ENCODE measurements at regions not wholly inside any gene's neighbourhood (a gene's known extent, or its start where the extent isn't known, plus 50 kb on each side); places are given as distances from the start of the nearest gene placed in this dataset.

DNA sequence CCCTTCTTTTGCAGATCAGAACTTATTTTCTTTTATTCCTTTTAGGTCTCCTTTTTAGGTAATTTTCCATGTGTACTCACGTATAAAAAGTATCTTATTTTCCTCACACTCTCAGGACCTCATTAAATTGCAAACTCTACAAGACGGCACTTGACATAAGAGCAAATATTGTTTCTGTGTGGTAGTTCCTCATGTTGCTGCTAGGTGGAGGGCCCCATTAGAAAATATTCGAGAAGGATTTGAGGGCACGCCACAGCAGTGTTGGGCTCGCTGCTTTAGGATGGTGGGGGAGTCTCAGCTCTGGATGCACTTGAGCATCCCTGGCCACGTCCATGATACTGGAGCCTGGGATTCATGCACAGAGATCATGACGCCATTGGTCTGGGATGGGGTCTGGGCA is 64.9 kb upstream of the ZFP64 start:
- Histone ChIP-seq H3K79me2 (ENCODE audit: insufficient read depth, low read length) (no peaks in the 10 kb centered on the region), H3F3A (ENCODE audit: low read depth) (no peaks in the 10 kb centered on the region), H3K27me3 (ENCODE audit: insufficient read depth, low read length, poor library complexity, severe bottlenecking) (no peaks in the 10 kb centered on the region), H3K9ac (ENCODE audit: low read depth, low read length, poor library complexity, severe bottlenecking) (no peak overlapping the region), H3K4me2 (ENCODE audit: low read depth, low read length, poor library complexity, severe bottlenecking) (no peak overlapping the region), H4K20me1 (ENCODE audit: insufficient read depth, low read length, poor library complexity, severe bottlenecking) (no peaks in the 10 kb centered on the region), H2AFZ (ENCODE audit: low read length) (no peak overlapping the region), H3K9me3 (ENCODE audit: insufficient read depth, low read depth, low read length) (no peaks in the 10 kb centered on the region), H3K4me3 (ENCODE audit: low read length, poor library complexity, severe bottlenecking) (no peak overlapping the region), H3K9me2 (replicated peaks; ENCODE audit: low read depth, low read length) (no peaks in the 10 kb centered on the region), H3K36me3 (ENCODE audit: insufficient read depth, low read length) (no peaks in the 10 kb centered on the region), H3K4me1 (ENCODE audit: insufficient read depth, low read length, poor library complexity, severe bottlenecking) (no peaks in the 10 kb centered on the region)
- TF ChIP-seq, protein P1, sequence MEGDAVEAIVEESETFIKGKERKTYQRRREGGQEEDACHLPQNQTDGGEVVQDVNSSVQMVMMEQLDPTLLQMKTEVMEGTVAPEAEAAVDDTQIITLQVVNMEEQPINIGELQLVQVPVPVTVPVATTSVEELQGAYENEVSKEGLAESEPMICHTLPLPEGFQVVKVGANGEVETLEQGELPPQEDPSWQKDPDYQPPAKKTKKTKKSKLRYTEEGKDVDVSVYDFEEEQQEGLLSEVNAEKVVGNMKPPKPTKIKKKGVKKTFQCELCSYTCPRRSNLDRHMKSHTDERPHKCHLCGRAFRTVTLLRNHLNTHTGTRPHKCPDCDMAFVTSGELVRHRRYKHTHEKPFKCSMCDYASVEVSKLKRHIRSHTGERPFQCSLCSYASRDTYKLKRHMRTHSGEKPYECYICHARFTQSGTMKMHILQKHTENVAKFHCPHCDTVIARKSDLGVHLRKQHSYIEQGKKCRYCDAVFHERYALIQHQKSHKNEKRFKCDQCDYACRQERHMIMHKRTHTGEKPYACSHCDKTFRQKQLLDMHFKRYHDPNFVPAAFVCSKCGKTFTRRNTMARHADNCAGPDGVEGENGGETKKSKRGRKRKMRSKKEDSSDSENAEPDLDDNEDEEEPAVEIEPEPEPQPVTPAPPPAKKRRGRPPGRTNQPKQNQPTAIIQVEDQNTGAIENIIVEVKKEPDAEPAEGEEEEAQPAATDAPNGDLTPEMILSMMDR (conservative IDR thresholded peaks at IDR 0.05; ENCODE audit: low read length): no peak

DNA sequence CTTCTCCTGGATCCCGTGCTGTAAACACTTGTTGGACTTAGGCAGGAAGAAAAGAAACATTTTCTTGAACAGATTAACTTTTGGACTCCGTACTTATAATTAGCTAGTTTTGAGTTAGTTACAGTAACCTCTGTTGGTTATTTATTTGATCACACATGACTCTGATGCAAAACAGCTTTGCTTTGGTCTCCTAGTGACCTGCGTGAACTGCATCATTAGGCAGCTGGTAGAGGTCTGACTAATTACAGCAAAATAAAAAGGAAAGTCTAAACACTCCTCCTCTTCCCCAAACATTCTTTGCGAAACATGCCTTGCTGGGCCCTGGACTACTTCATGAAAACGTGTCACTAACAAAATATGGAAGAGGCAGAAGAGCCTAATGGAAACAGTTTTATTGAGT is 61.1 kb upstream of the ZFP64 start:
- Histone ChIP-seq H3F3A (ENCODE audit: low read depth) (no peaks in the 10 kb centered on the region), H3K79me2 (ENCODE audit: insufficient read depth, low read length) (no peaks in the 10 kb centered on the region), H3K27me3 (ENCODE audit: insufficient read depth, low read length, poor library complexity, severe bottlenecking) (no peaks in the 10 kb centered on the region), H4K20me1 (ENCODE audit: insufficient read depth, low read length, poor library complexity, severe bottlenecking) (no peaks in the 10 kb centered on the region), H3K36me3 (ENCODE audit: insufficient read depth, low read length) (no peaks in the 10 kb centered on the region), H3K9me3 (ENCODE audit: insufficient read depth, low read depth, low read length) (no peaks in the 10 kb centered on the region), H3K4me2 (ENCODE audit: low read depth, low read length, poor library complexity, severe bottlenecking) (no peak overlapping the region), H2AFZ (ENCODE audit: low read length) (no peak overlapping the region), H3K4me1 (ENCODE audit: insufficient read depth, low read length, poor library complexity, severe bottlenecking) (no peaks in the 10 kb centered on the region), H3K4me3 (ENCODE audit: low read length, poor library complexity, severe bottlenecking) (no peak overlapping the region), H3K9ac (ENCODE audit: low read depth, low read length, poor library complexity, severe bottlenecking) (no peak overlapping the region), H3K9me2 (replicated peaks; ENCODE audit: low read depth, low read length) (no peaks in the 10 kb centered on the region)
- TF ChIP-seq, protein P1 (conservative IDR thresholded peaks at IDR 0.05; ENCODE audit: low read length): no peak
- no peak for TF ChIP-seq EZH2phosphoT487 (IDR thresholded peaks at IDR 0.05; ENCODE audit: borderline replicate concordance)

DNA sequence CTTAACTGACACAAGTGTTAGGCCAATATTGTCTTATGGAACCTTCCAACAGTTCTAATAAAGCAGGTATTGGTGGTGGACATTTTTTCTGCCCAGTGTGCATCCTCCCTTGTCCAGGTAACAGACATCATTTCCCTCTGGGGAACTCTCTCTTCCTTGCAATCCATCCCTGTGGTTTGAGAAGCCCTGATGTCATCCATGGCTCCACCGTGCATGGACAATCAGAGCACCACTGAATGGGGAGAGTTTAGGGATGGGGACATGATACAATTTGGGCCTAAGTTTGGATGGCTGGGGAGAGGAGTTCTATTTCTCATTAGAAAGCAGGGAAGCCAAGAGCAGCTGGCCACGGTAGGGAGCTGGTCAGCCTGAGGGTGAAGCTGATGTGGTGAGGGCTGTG is 60.2 kb upstream of the ZFP64 start:
- H2AFZ ChIP-seq (ENCODE audit: low read length): no peak overlapping the region
- no peaks in the 10 kb centered on the region for H4K20me1 ChIP-seq (ENCODE audit: insufficient read depth, low read length, poor library complexity, severe bottlenecking)
- TF ChIP-seq EZH2phosphoT487 (IDR thresholded peaks at IDR 0.05; ENCODE audit: borderline replicate concordance): no peak
- TF ChIP-seq, protein P1 (conservative IDR thresholded peaks at IDR 0.05; ENCODE audit: low read length): no peak
- no peaks in the 10 kb centered on the region for H3K9me2 ChIP-seq (replicated peaks; ENCODE audit: low read depth, low read length)
- H3K4me2 ChIP-seq (ENCODE audit: low read depth, low read length, poor library complexity, severe bottlenecking): no peak overlapping the region
- H3K9ac ChIP-seq (ENCODE audit: low read depth, low read length, poor library complexity, severe bottlenecking): no peak overlapping the region
- no peaks in the 10 kb centered on the region for H3F3A ChIP-seq (ENCODE audit: low read depth)
- H3K4me1 ChIP-seq (ENCODE audit: insufficient read depth, low read length, poor library complexity, severe bottlenecking): no peaks in the 10 kb centered on the region
- H3K36me3 ChIP-seq (ENCODE audit: insufficient read depth, low read length): no peaks in the 10 kb centered on the region
- no peaks in the 10 kb centered on the region for H3K9me3 ChIP-seq (ENCODE audit: insufficient read depth, low read depth, low read length)
- no peak overlapping the region for H3K4me3 ChIP-seq (ENCODE audit: low read length, poor library complexity, severe bottlenecking)
- no peaks in the 10 kb centered on the region for H3K79me2 ChIP-seq (ENCODE audit: insufficient read depth, low read length)
- H3K27me3 ChIP-seq (ENCODE audit: insufficient read depth, low read length, poor library complexity, severe bottlenecking): no peaks in the 10 kb centered on the region
